IMR-90 (cell line): ENCODE measurements at regions not wholly inside any gene's neighbourhood (a gene's known extent, or its start where the extent isn't known, plus 50 kb on each side); places are given as distances from the start of the nearest gene placed in this dataset.

Source experiments
- ATAC-seq: fragments of 200-7000 bp; cut with Tn5 transposase; 2 replicates; pipeline ENCODE4 v1.9.1; 2020; ENCODE audit warnings: low read depth, mild to moderate bottlenecking, moderate library complexity
- BruUV-seq: library from RNA; stranded (reverse); fragments of 400-500 nt; replicated peaks from 2 replicates; lab custom pipeline; 2021; lab: Mats Ljungman, UMichigan
- CTCF ChIA-PET: fragments of 300-600 bp; formaldehyde crosslinking; extraction: SDS; loops from one replicate; lab custom pipeline; 2021; ENCODE audit warnings: antibody characterized with exemption; lab: Yijun Ruan, JAX
- POLR2A ChIA-PET: fragments of 300-600 bp; sonication (Branson Sonifier 250); formaldehyde crosslinking; loops from one replicate; lab custom pipeline; 2022; ENCODE audit warnings: antibody characterized with exemption; ENCODE audit not compliant: unreplicated experiment; lab: Charles Lee
- DNase-seq: peaks from one replicate; pipeline ENCODE4 v3.0.0; 2013
- H2AFZ ChIP-seq: replicated peaks from 2 replicates; pipeline ENCODE3; 2013; ENCODE audit warnings: low read length, mild to moderate bottlenecking; ENCODE audit not compliant: poor library complexity
- H2AK5ac ChIP-seq: 2 replicates; pipeline ENCODE4 v1.6.1; 2013; ENCODE audit warnings: low read depth, low read length, inconsistent platforms
- H2AK9ac ChIP-seq: replicated peaks from 2 replicates; pipeline ENCODE3; 2013; ENCODE audit warnings: mild to moderate bottlenecking, low read depth, low read length, moderate library complexity; ENCODE audit not compliant: poor library complexity
- H2BK120ac ChIP-seq: 2 replicates; pipeline ENCODE4 v1.6.1; 2013; ENCODE audit warnings: low read depth, low read length, inconsistent platforms
- H2BK15ac ChIP-seq: 3 replicates; pipeline ENCODE4 v1.6.1; 2013; ENCODE audit warnings: low read depth, low read length, inconsistent platforms
- H2BK20ac ChIP-seq: 2 replicates; pipeline ENCODE4 v1.6.1; 2013; ENCODE audit warnings: low read depth, mild to moderate bottlenecking, inconsistent platforms, low read length, moderate library complexity
- H2BK5ac ChIP-seq: 2 replicates; pipeline ENCODE4 v1.6.1; 2013; ENCODE audit warnings: mild to moderate bottlenecking, low read depth, low read length, inconsistent platforms; ENCODE audit not compliant: poor library complexity, severe bottlenecking
- H3K14ac ChIP-seq: replicated peaks from 2 replicates; pipeline ENCODE4 v1.6.1; 2013; ENCODE audit warnings: low read depth, low read length, inconsistent platforms
- H3K18ac ChIP-seq: 2 replicates; pipeline ENCODE4 v1.6.1; 2013; ENCODE audit warnings: low read depth, low read length, control low read depth
- H3K23ac ChIP-seq: 2 replicates; pipeline ENCODE4 v1.6.1; 2013; ENCODE audit warnings: low read depth, low read length, inconsistent platforms
- H3K27ac ChIP-seq: 2 replicates; pipeline ENCODE4 v1.5.1; 2013; ENCODE audit warnings: mild to moderate bottlenecking, control low read depth, low read length; ENCODE audit not compliant: insufficient read depth
- H3K27me3 ChIP-seq: 2 replicates; pipeline ENCODE4 v1.6.1; 2013; ENCODE audit warnings: low read length; ENCODE audit not compliant: control insufficient read depth, insufficient read depth
- H3K36me3 ChIP-seq: 2 replicates; pipeline ENCODE4 v1.6.1; 2013; ENCODE audit warnings: low read length, mixed read lengths; ENCODE audit not compliant: control insufficient read depth, insufficient read depth
- H3K4ac ChIP-seq: 2 replicates; pipeline ENCODE4 v1.6.1; 2013; ENCODE audit warnings: low read depth, low read length, inconsistent platforms
- H3K4me1 ChIP-seq: 2 replicates; pipeline ENCODE4 v1.6.1; 2013; ENCODE audit warnings: low read length, mixed read lengths; ENCODE audit not compliant: control insufficient read depth, insufficient read depth
- H3K4me2 ChIP-seq: 2 replicates; pipeline ENCODE4 v1.6.1; 2013; ENCODE audit warnings: low read depth, mild to moderate bottlenecking, control low read depth, low read length, moderate library complexity
- H3K4me3 ChIP-seq: 2 replicates; pipeline ENCODE4 v1.5.1; 2013; ENCODE audit warnings: low read depth, mild to moderate bottlenecking, control low read depth, low read length, moderate library complexity; ENCODE audit not compliant: insufficient read depth
- H3K56ac ChIP-seq: 2 replicates; pipeline ENCODE4 v1.6.1; 2013; ENCODE audit warnings: low read length, inconsistent platforms; ENCODE audit not compliant: insufficient read depth; ENCODE audit errors: extremely low read depth
- H3K79me1 ChIP-seq, 2 experiments: 2 replicates each; pipeline ENCODE4 v1.6.1; 2013; ENCODE audit warnings: low read length in 2 of 2, inconsistent platforms in 1 of 2, low read depth in 1 of 2
- H3K9ac ChIP-seq: 2 replicates; pipeline ENCODE4 v1.6.1; 2013; ENCODE audit warnings: low read depth, low read length, control low read depth
- H3K9me1 ChIP-seq: 2 replicates; pipeline ENCODE4 v1.6.1; 2013; ENCODE audit warnings: low read length, inconsistent platforms; ENCODE audit not compliant: insufficient read depth
- H3K9me3 ChIP-seq: 2 replicates; pipeline ENCODE4 v1.6.1; 2013; ENCODE audit warnings: low read length; ENCODE audit not compliant: control insufficient read depth, insufficient read depth
- H4K20me1 ChIP-seq: 2 replicates; pipeline ENCODE4 v1.6.1; 2013; ENCODE audit warnings: low read length, inconsistent platforms; ENCODE audit not compliant: insufficient read depth
- H4K5ac ChIP-seq: 2 replicates; pipeline ENCODE4 v1.6.1; 2013; ENCODE audit warnings: mild to moderate bottlenecking, low read depth, low read length, control low read depth
- H4K8ac ChIP-seq, 2 experiments: 2 replicates each; pipeline ENCODE4 v1.6.1; 2013; ENCODE audit warnings: low read depth in 2 of 2, low read length in 2 of 2, control low read depth in 1 of 2, inconsistent platforms in 1 of 2
- H4K91ac ChIP-seq: 2 replicates; pipeline ENCODE4 v1.6.1; 2013; ENCODE audit warnings: low read depth, low read length, inconsistent platforms; ENCODE audit not compliant: insufficient read depth
- BHLHE40 ChIP-seq: fragments of 150-350 bp; IDR thresholded peaks from 2 replicates; pipeline ENCODE4 v1.6.1; 2016; ENCODE audit warnings: mild to moderate bottlenecking, low read depth, low read length
- CEBPB ChIP-seq: IDR thresholded peaks from 2 replicates; pipeline ENCODE4 v1.6.1; 2012; ENCODE audit warnings: low read depth, low read length, improper control_type of control experiment
- CHD1 ChIP-seq: IDR thresholded peaks from 2 replicates; pipeline ENCODE4 v1.6.1; 2012; ENCODE audit warnings: low read depth, low read length, improper control_type of control experiment
- CTCF ChIP-seq: conservative IDR thresholded peaks from 2 replicates; pipeline ENCODE4 v1.5.1; 2012; ENCODE audit warnings: mild to moderate bottlenecking, low read depth, low read length, improper control_type of control experiment
- ELK1 ChIP-seq: fragments of 150-350 bp; IDR thresholded peaks from 2 replicates; pipeline ENCODE4 v1.6.1; 2016; ENCODE audit warnings: low read depth, mild to moderate bottlenecking, low read length, moderate library complexity, borderline replicate concordance
- FOS ChIP-seq: fragments of 150-350 bp; IDR thresholded peaks from 2 replicates; pipeline ENCODE4 v1.6.1; 2016; ENCODE audit warnings: low read depth, low read length
- MAFK ChIP-seq: IDR thresholded peaks from 2 replicates; pipeline ENCODE4 v1.6.1; 2012; ENCODE audit warnings: low read depth, low read length, improper control_type of control experiment
- MAZ ChIP-seq: IDR thresholded peaks from 2 replicates; pipeline ENCODE4 v1.6.1; 2012; ENCODE audit warnings: low read depth, mild to moderate bottlenecking, low read length, improper control_type of control experiment, moderate library complexity, borderline replicate concordance
- MXI1 ChIP-seq: IDR thresholded peaks from 2 replicates; pipeline ENCODE4 v1.6.1; 2012; ENCODE audit warnings: low read depth, mild to moderate bottlenecking, low read length, moderate library complexity, borderline replicate concordance
- NFE2L2 ChIP-seq: fragments of 150-350 bp; IDR thresholded peaks from 2 replicates; pipeline ENCODE4 v1.6.1; 2016; ENCODE audit warnings: low read depth, mild to moderate bottlenecking, low read length
- POLR2A ChIP-seq: IDR thresholded peaks from 2 replicates; pipeline ENCODE4 v1.6.1; 2012; ENCODE audit warnings: mild to moderate bottlenecking, low read depth, low read length
- RAD21 ChIP-seq: IDR thresholded peaks from 2 replicates; pipeline ENCODE4 v1.6.1; 2012; ENCODE audit warnings: low read length, improper control_type of control experiment
- RCOR1 ChIP-seq: IDR thresholded peaks from 2 replicates; pipeline ENCODE4 v1.6.1; 2012; ENCODE audit warnings: mild to moderate bottlenecking, low read length, improper control_type of control experiment; ENCODE audit not compliant: insufficient replicate concordance
- RFX5 ChIP-seq: IDR thresholded peaks from 2 replicates; pipeline ENCODE4 v1.8.0; 2012; ENCODE audit warnings: low read depth, mild to moderate bottlenecking, low read length, moderate library complexity
- USF2 ChIP-seq: fragments of 150-350 bp; IDR thresholded peaks from 2 replicates; pipeline ENCODE4 v1.6.1; 2017; ENCODE audit warnings: mild to moderate bottlenecking, antibody characterized with exemption, low read length, low read depth
- WGBS, 2 experiments: methylation state at CpG; one replicate each; pipeline versions ENCODE4 v1.1.5 to v1.1.7; 2013; ENCODE audit warnings: missing lambda C conversion rate in 2 of 2; ENCODE audit not compliant: insufficient read length in 1 of 2; ENCODE audit errors: extremely low coverage in 2 of 2; 5-methylcytosine and 5-hydroxymethylcytosine counted together
- dilution Hi-C: fragments of 300-500 bp; cut with HindIII; formaldehyde crosslinking; loops from one replicate; pipeline ENCODE4 v1.14.3; 2018; ENCODE audit warnings: low sequenced_read_pairs; ENCODE audit not compliant: unreplicated experiment
- in situ Hi-C: fragments of 300-500 bp; cut with MboI; formaldehyde crosslinking; loops from 3 replicates; pipeline ENCODE4 v1.14.3; 2019; ENCODE audit warnings: low sequenced_read_pairs, inconsistent platforms, mixed read lengths
- intact Hi-C: fragments of 100-400 bp; cut with micrococcal nuclease; formaldehyde crosslinking; loops from 2 replicates; pipeline ENCODE4 v1.10.0; 2022

- H2AK5ac ChIP-seq, result no peak overlapping the region
- H2BK5ac ChIP-seq, result no peak overlapping the region
- no peak overlapping the region for H3K14ac ChIP-seq
- H3K56ac ChIP-seq, result no peak overlapping the region
- no peak overlapping the region for H3K4ac ChIP-seq
- ChIA-PET CTCF (no interaction called here), POLR2A (no interaction called here)
- H4K8ac ChIP-seq, result no peak overlapping the region
- H4K91ac ChIP-seq, result no peak overlapping the region
- intact Hi-C loops (no loop called here), dilution Hi-C loops (no loop called here), in situ Hi-C loops (loop anchor here (25.0 kb wide), 1 partner anchor 864 kb away; no protein-coding TSS in a partner anchor)
- H2BK15ac ChIP-seq, result no peak overlapping the region
- no peak overlapping the region for H3K23ac ChIP-seq
- no peak for ATAC-seq
- no peak for DNase-seq
- H3K4me3 ChIP-seq, result no peak overlapping the region
- no peaks in the 10 kb centered on the region for H3K27me3 ChIP-seq
- H3K9me1 ChIP-seq, result no peaks in the 10 kb centered on the region
- H3K4me1 ChIP-seq, result no peaks in the 10 kb centered on the region
- H2AFZ ChIP-seq, result no peak overlapping the region
- H3K9me3 ChIP-seq, result no peaks in the 10 kb centered on the region
- H3K36me3 ChIP-seq, result no peaks in the 10 kb centered on the region
- H2BK20ac ChIP-seq, result no peak overlapping the region
- H4K5ac ChIP-seq, result no peak overlapping the region
- H3K79me1 ChIP-seq, result no peaks in the 10 kb centered on the region
- BruUV-seq, result no TSS peak
- no peak for TF ChIP-seq CHD1
- no peak for TF ChIP-seq RFX5
- no peak for TF ChIP-seq RCOR1
- no peak for TF ChIP-seq CEBPB
- no peak for TF ChIP-seq CTCF
- TF ChIP-seq RAD21, result no peak
- no peak for TF ChIP-seq MAFK
- TF ChIP-seq ELK1, result no peak
- no peak for TF ChIP-seq USF2
- no peak for TF ChIP-seq MAZ
- TF ChIP-seq NFE2L2, result no peak
- no peak for TF ChIP-seq POLR2A
- TF ChIP-seq FOS, result no peak
- TF ChIP-seq BHLHE40, result no peak
- TF ChIP-seq MXI1, result no peak
- no peak overlapping the region for H2AK9ac ChIP-seq
- WGBS, 2 experiments, result no CpG with 5 or more reads among the region's 1 CpG
- no peak overlapping the region for H3K18ac ChIP-seq
- H2BK120ac ChIP-seq, result no peak overlapping the region
- H3K9ac ChIP-seq, result no peak overlapping the region
- no peak overlapping the region for H3K27ac ChIP-seq
- no peaks in the 10 kb centered on the region for H4K20me1 ChIP-seq
- no peak overlapping the region for H3K4me2 ChIP-seq
These were observed 308.5 kb downstream of the PLK2 start for GRCh38 chr5:58151414-58151813.
